ENCODE measurements at regions not wholly inside any gene's neighbourhood (a gene's known extent, or its start where the extent isn't known, plus 50 kb on each side); places are given as distances from the start of the nearest gene placed in this dataset.

- TF ChIP-seq USF1 (CRISPR knock-in tag; IDR thresholded peaks at IDR 0.05) (no peak), MAX (CRISPR knock-in tag; IDR thresholded peaks at IDR 0.05) (no peak), AFF4 (CRISPR knock-in tag; IDR thresholded peaks at IDR 0.05; ENCODE audit: borderline replicate concordance) (no peak), CTCF (IDR thresholded peaks at IDR 0.05) (no peak), ESRRA (CRISPR knock-in tag; IDR thresholded peaks at IDR 0.05; ENCODE audit: borderline replicate concordance) (no peak), ZNF138 (CRISPR knock-in tag; conservative IDR thresholded peaks at IDR 0.05) (no peak), ELF4 (CRISPR knock-in tag; IDR thresholded peaks at IDR 0.05; ENCODE audit: low read depth) (no peak)
Measured at GRCh38 chr10:4390219-4390618, 435.8 kb upstream of the AKR1E2 start.
